Thyroid gland (tissue), 4 donors: ENCODE measurements at regions not wholly inside any gene's neighbourhood (a gene's known extent, or its start where the extent isn't known, plus 50 kb on each side); places are given as distances from the start of the nearest gene placed in this dataset.

Experiments used
- DNase-seq, 2 donors: peaks; one replicate each; pipeline ENCODE4 v3.0.0-alpha.2; 2019
- H3K27ac ChIP-seq, 3 donors: fragments of 200-600 bp; sonication (generic); 1 replicate in 2 of 3; 2 replicates in 1 of 3; pipeline ENCODE4 v1.5.1; 2016 to 2019; ENCODE audit warnings: mild to moderate bottlenecking in 1 of 3, moderate library complexity in 1 of 3
- H3K27me3 ChIP-seq: fragments of 200-600 bp; sonication (generic); one replicate; pipeline ENCODE4 v1.5.1; 2019
- H3K36me3 ChIP-seq, 2 donors: fragments of 200-600 bp; sonication (generic); one replicate each; pipeline ENCODE4 v1.5.1; 2016 to 2019
- H3K4me1 ChIP-seq, 2 donors: fragments of 200-600 bp; sonication (generic); one replicate each; pipeline ENCODE4 v1.5.1; 2017 to 2019
- H3K4me3 ChIP-seq, 3 donors: fragments of 200-600 bp; sonication (generic); replicated peaks in 1 of 3; 1 replicate in 2 of 3; 2 replicates in 1 of 3; pipeline ENCODE4 v1.5.1; 2016; ENCODE audit warnings: mild to moderate bottlenecking in 1 of 3
- H3K9me3 ChIP-seq: fragments of 200-600 bp; sonication (generic); one replicate; pipeline ENCODE4 v1.5.1; 2017
- POLR2A ChIP-seq, 2 donors: fragments of 450-650 bp; IDR thresholded peaks; one replicate each; pipeline ENCODE4 v1.6.1; 2017; ENCODE audit warnings: antibody characterized with exemption in 2 of 2, mild to moderate bottlenecking in 2 of 2, moderate library complexity in 1 of 2
- WGBS, 2 donors: methylation state at CpG; one replicate each; pipeline ENCODE4 v1.1.5; 2017; 5-methylcytosine and 5-hydroxymethylcytosine counted together
- intact Hi-C: fragments of 100-400 bp; cut with DNase I; formaldehyde crosslinking; loops from one replicate; pipeline ENCODE4 v1.15.1; 2023
- TF ChIP-seq, protein P1 (sequence below), 6 experiments: fragments of 200-600 bp in 3 of 6; fragments of 450-650 bp in 3 of 6; sonication (generic) in 3 of 6; IDR thresholded peaks; one replicate each; pipeline ENCODE4 v1.5.1; 2016 to 2019; ENCODE audit warnings: antibody characterized with exemption in 6 of 6, mild to moderate bottlenecking in 2 of 6, inconsistent platforms in 1 of 6, moderate library complexity in 1 of 6

DNA sequence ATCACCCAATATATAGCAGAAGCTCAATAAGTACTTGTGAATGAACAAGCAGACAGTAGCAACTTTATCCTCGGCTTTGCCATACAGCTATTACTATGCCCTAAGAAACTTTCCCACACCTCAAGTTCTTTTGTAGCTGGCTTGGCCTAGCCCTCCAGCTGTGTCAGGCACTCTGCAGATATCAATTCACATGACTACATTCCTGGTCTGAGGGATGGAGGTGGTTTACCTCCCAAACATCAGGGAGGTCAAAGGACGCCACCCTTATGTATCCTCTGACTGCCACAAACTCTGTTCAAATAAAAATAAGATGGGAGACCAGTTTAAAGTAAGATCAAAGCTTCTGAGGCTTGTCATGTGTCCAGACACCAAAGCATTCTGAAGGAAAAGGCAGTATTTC, 416.3 kb downstream of the PIK3R1 start:
- no peaks in the 10 kb centered on the region for H3K9me3 ChIP-seq
- no peak overlapping the region for H3K27ac ChIP-seq
- 95 to 96% methylated on average over 2 of the region's 2 CpGs for WGBS, 2 donors
- no peaks in the 10 kb centered on the region for H3K36me3 ChIP-seq
- no peaks in the 10 kb centered on the region for H3K27me3 ChIP-seq
- no peak overlapping the region for H3K4me3 ChIP-seq
- intact Hi-C loops: no loop called here
- TF ChIP-seq POLR2A (IDR thresholded peaks at IDR 0.05): no peak
- TF ChIP-seq, protein P1, sequence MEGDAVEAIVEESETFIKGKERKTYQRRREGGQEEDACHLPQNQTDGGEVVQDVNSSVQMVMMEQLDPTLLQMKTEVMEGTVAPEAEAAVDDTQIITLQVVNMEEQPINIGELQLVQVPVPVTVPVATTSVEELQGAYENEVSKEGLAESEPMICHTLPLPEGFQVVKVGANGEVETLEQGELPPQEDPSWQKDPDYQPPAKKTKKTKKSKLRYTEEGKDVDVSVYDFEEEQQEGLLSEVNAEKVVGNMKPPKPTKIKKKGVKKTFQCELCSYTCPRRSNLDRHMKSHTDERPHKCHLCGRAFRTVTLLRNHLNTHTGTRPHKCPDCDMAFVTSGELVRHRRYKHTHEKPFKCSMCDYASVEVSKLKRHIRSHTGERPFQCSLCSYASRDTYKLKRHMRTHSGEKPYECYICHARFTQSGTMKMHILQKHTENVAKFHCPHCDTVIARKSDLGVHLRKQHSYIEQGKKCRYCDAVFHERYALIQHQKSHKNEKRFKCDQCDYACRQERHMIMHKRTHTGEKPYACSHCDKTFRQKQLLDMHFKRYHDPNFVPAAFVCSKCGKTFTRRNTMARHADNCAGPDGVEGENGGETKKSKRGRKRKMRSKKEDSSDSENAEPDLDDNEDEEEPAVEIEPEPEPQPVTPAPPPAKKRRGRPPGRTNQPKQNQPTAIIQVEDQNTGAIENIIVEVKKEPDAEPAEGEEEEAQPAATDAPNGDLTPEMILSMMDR (IDR thresholded peaks at IDR 0.05): no peak
- no peak for DNase-seq
- H3K4me1 ChIP-seq: peaks cover 7 to 8% of the 10 kb centered on the region in 2 donors

DNA sequence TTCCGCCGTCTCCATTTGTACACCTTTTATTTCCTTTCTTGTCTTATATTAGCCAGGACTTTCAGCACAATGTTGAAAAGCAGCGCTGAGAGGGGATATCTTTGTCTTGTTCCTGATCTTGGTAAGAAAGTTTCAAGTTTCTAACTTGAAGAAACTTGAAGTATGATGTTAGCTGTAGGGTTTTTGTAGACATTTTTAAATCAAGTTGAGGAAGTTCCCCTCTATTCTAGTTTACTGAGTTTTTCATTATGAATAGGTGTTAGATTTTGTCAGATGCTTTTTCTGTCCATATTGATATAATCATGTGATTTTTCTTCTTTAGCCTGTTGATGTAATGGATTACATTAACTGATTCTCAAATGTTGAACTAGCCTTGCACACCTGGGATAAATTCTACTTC, 425.7 kb downstream of the PIK3R1 start:
- H3K4me3 ChIP-seq: no peak overlapping the region
- intact Hi-C loops: no loop called here
- no peaks in the 10 kb centered on the region for H3K9me3 ChIP-seq
- TF ChIP-seq POLR2A (IDR thresholded peaks at IDR 0.05): no peak
- TF ChIP-seq, protein P1 (IDR thresholded peaks at IDR 0.05): no peak
- no peaks in the 10 kb centered on the region for H3K4me1 ChIP-seq
- WGBS, 2 donors: 92 to 93% methylated on average over 3 of the region's 3 CpGs
- no peaks in the 10 kb centered on the region for H3K36me3 ChIP-seq
- DNase-seq: no peak
- H3K27ac ChIP-seq: no peak overlapping the region
- no peaks in the 10 kb centered on the region for H3K27me3 ChIP-seq

DNA sequence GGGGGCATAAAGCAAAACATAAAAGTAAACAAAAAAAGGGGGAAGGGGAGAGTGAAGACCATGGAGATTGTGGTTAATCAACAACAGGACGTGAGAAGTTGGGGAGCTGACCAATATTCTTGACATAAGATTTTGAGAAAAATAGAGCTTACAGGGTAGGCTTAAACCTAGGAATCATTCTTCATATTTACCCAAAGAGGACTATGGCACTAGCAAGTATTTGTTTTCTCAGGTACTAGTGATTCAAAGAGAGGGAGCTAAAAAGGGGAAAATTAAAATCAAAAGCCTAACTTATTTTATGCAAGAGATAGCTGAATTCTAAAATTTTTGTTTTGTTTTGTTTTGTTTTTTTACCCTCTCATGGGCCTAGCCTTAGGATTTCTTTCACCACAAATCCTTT, 427.5 kb downstream of the PIK3R1 start:
- intact Hi-C loops: no loop called here
- 0% methylated on average over 1 of the region's 1 CpG for WGBS, 2 donors
- Histone ChIP-seq H3K27ac (no peak overlapping the region), H3K4me1 (no peaks in the 10 kb centered on the region), H3K27me3 (no peaks in the 10 kb centered on the region), H3K36me3 (no peaks in the 10 kb centered on the region), H3K4me3 (no peak overlapping the region), H3K9me3 (no peaks in the 10 kb centered on the region)
- no peak for DNase-seq
- TF ChIP-seq POLR2A (IDR thresholded peaks at IDR 0.05): no peak

DNA sequence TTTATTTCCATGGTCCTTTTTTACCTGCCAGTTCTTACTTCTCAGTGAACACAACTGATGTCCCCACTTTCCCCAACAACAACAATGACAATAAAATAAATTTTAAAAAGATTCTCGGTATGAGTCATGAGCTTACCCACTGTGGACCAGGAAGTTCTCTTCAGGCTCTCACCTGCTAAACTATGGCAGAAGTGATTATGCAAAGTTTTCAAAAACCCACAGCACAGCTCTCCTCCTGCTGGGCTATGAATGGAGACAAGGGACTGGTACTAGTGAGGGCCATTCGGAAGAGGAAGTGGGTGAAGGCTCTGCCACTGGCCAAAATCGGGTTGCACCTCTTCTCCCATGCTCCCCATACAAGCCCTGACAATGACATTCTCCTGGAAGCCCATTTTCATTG, 429.4 kb downstream of the PIK3R1 start:
- Histone ChIP-seq H3K36me3 (no peaks in the 10 kb centered on the region), H3K4me3 (no peak overlapping the region), H3K27me3 (no peaks in the 10 kb centered on the region), H3K4me1 (peaks cover 4% of the 10 kb centered on the region in 2 donors), H3K27ac (no peak overlapping the region), H3K9me3 (no peaks in the 10 kb centered on the region)
- intact Hi-C loops: no loop called here
- WGBS, 2 donors: 84 to 91% methylated on average over 3 of the region's 3 CpGs
- no peak for DNase-seq
- TF ChIP-seq POLR2A (IDR thresholded peaks at IDR 0.05): no peak
- TF ChIP-seq, protein P1 (IDR thresholded peaks at IDR 0.05): no peak

DNA sequence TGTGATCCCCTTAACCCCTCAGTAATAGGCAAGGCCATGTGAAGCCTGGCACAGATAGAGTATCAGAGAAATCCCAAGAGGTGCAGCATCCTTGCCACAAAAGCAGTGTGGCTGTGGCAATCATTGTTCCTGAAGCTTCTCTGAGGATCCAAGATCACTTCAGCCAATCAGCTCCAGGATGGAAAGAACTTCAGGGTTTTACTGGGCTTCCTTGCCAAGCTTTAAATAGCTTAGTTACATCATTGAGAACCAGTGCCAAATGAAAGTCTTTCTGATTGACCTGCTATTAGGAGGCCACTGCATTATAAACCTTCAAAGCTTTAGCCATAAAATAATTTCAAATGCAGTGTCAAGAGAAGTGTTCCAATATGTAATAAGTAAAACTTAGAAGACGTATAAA, 430.6 kb downstream of the PIK3R1 start:
- no peak for TF ChIP-seq POLR2A (IDR thresholded peaks at IDR 0.05)
- TF ChIP-seq, protein P1 (IDR thresholded peaks at IDR 0.05): no peak
- Histone ChIP-seq H3K27ac (no peak overlapping the region), H3K27me3 (no peaks in the 10 kb centered on the region), H3K4me3 (no peak overlapping the region), H3K36me3 (no peaks in the 10 kb centered on the region), H3K9me3 (no peaks in the 10 kb centered on the region), H3K4me1 (peaks cover 4% of the 10 kb centered on the region in 2 donors)
- intact Hi-C loops: no loop called here
- WGBS, 2 donors: 75 to 93% methylated on average over 1 of the region's 1 CpG
- no peak for DNase-seq

DNA sequence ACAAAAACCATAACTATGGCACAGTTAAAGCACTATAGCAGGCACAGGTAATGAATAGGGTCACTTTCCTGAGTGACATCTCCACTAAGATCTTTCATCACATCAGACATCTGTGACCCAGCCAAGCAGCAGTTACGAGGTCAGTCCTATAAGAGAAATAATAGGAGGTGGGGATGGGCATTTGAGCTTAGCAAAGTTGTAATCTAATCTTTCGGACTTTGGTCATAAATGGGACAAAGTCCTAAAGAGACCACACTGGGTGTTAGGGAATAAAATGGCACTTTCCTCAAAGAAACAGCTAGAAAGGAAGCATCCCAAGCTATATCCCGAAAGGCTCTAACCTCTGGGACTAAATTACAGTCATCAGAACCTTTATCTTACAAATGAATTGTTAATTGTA, 432.2 kb downstream of the PIK3R1 start:
- Histone ChIP-seq H3K4me1 (peaks cover 4 to 9% of the 10 kb centered on the region in 2 donors), H3K27ac (no peak overlapping the region), H3K4me3 (no peak overlapping the region), H3K36me3 (no peaks in the 10 kb centered on the region), H3K27me3 (no peaks in the 10 kb centered on the region), H3K9me3 (no peaks in the 10 kb centered on the region)
- 86 to 95% methylated on average over 3 of the region's 3 CpGs for WGBS, 2 donors
- no peak for DNase-seq
- TF ChIP-seq, protein P1 (IDR thresholded peaks at IDR 0.05): no peak
- TF ChIP-seq POLR2A (IDR thresholded peaks at IDR 0.05): no peak
- intact Hi-C loops: no loop called here
